Activated naive CD4-positive, alpha-beta T cell (primary cell): ENCODE measurements at regions not wholly inside any gene's neighbourhood (a gene's known extent, or its start where the extent isn't known, plus 50 kb on each side); places are given as distances from the start of the nearest gene placed in this dataset.

Source experiments
- DNase-seq, 4 experiments: peaks; one replicate each; lab custom pipeline; 2025; lab: John Stamatoyannopoulos, UW

GRCh38 chr22:47715866-47716578 is 953.6 kb downstream of the TBC1D22A start:
- DNase-seq: no peak

GRCh38 chr22:47713941-47714340 is 951.5 kb downstream of the TBC1D22A start:
- DNase-seq: no peak

- no peak for DNase-seq
Measured at GRCh38 chr22:47710135-47710534, 947.7 kb downstream of the TBC1D22A start.

- DNase-seq: no peak
Measured at GRCh38 chr22:47705350-47705749, 942.9 kb downstream of the TBC1D22A start.

GRCh38 chr22:47698906-47699305 is 936.5 kb downstream of the TBC1D22A start:
- DNase-seq: no peak

- DNase-seq: no peak
Measured at GRCh38 chr22:47697861-47698260, 935.4 kb downstream of the TBC1D22A start.

GRCh38 chr22:47696776-47697175 is 934.3 kb downstream of the TBC1D22A start:
- no peak for DNase-seq

- no peak for DNase-seq
Measured at GRCh38 chr22:47695176-47695575, 932.7 kb downstream of the TBC1D22A start.

- DNase-seq: no peak
Measured at GRCh38 chr22:47694536-47695130, 932.2 kb downstream of the TBC1D22A start.

GRCh38 chr22:47693606-47694005 is 931.2 kb downstream of the TBC1D22A start:
- no peak for DNase-seq

GRCh38 chr22:47692811-47693210 is 930.4 kb downstream of the TBC1D22A start:
- DNase-seq: no peak

GRCh38 chr22:47691152-47691895 is 928.9 kb downstream of the TBC1D22A start:
- DNase-seq: no peak

- no peak for DNase-seq
Measured at GRCh38 chr22:47690586-47690985, 928.1 kb downstream of the TBC1D22A start.

- DNase-seq: no peak
Measured at GRCh38 chr22:47690166-47690565, 927.7 kb downstream of the TBC1D22A start.

GRCh38 chr22:47687776-47688175 is 925.3 kb downstream of the TBC1D22A start:
- no peak for DNase-seq

- no peak for DNase-seq
Measured at GRCh38 chr22:47687346-47687655, 924.9 kb downstream of the TBC1D22A start.

- no peak for DNase-seq
Measured at GRCh38 chr22:47686594-47687345, 924.3 kb downstream of the TBC1D22A start.

GRCh38 chr22:47681411-47682165 is 919.1 kb downstream of the TBC1D22A start:
- DNase-seq: no peak

GRCh38 chr22:47678636-47679287 is 916.3 kb downstream of the TBC1D22A start:
- no peak for DNase-seq

GRCh38 chr22:47678048-47678447 is 915.6 kb downstream of the TBC1D22A start:
- no peak for DNase-seq

GRCh38 chr22:47676685-47677084 is 914.2 kb downstream of the TBC1D22A start:
- no peak for DNase-seq
